Keratinocyte (primary cell): ENCODE measurements at regions not wholly inside any gene's neighbourhood (a gene's known extent, or its start where the extent isn't known, plus 50 kb on each side); places are given as distances from the start of the nearest gene placed in this dataset.

Source experiments
- DNase-seq: peaks from one replicate; pipeline ENCODE4 v3.0.0-alpha.2; 2011; ENCODE audit warnings: low read depth, missing footprints, low spot score
- FAIRE-seq: peaks from 2 replicates; lab custom pipeline; 2011; peaks lifted over from hg19 to GRCh38; lab: Jason Lieb, UNC
- H2AFZ ChIP-seq: 2 replicates; pipeline ENCODE4 v1.6.0; 2012; ENCODE audit warnings: low read length, control low read depth, inconsistent platforms; ENCODE audit not compliant: control insufficient read depth
- H3K27ac ChIP-seq: 2 replicates; pipeline ENCODE4 v1.5.1; 2011; ENCODE audit warnings: low read length; ENCODE audit not compliant: control insufficient read depth, insufficient read depth
- H3K27me3 ChIP-seq: 3 replicates; pipeline ENCODE4 v1.6.0; 2011; ENCODE audit warnings: low read length; ENCODE audit not compliant: control insufficient read depth, insufficient read depth; ENCODE audit errors: extremely low read depth
- H3K36me3 ChIP-seq, 2 experiments: 2 replicates in 1 of 2; 3 replicates in 1 of 2; pipeline ENCODE4 v1.5.1; 2011; ENCODE audit warnings: low read length in 2 of 2, mild to moderate bottlenecking in 1 of 2; ENCODE audit not compliant: control insufficient read depth in 2 of 2, insufficient read depth in 2 of 2; ENCODE audit errors: extremely low read depth in 1 of 2
- H3K4me1 ChIP-seq: 3 replicates; pipeline ENCODE4 v1.5.1; 2011; ENCODE audit warnings: low read length; ENCODE audit not compliant: control insufficient read depth, insufficient read depth; ENCODE audit errors: extremely low read depth
- H3K4me2 ChIP-seq: 3 replicates; pipeline ENCODE4 v1.6.0; 2011; ENCODE audit warnings: low read depth, low read length; ENCODE audit not compliant: control insufficient read depth, insufficient read depth; ENCODE audit errors: extremely low read depth
- H3K4me3 ChIP-seq, 3 experiments: fragments of 200-600 bp in 1 of 3; sonication (generic) in 1 of 3; 2 replicates in 2 of 3; 3 replicates in 1 of 3; pipeline ENCODE4 v1.5.1; 2011 to 2016; ENCODE audit warnings: low read length in 3 of 3, mild to moderate bottlenecking in 3 of 3, control low read depth in 2 of 3, inconsistent platforms in 1 of 3, low read depth in 1 of 3, mixed read lengths in 1 of 3, mixed run types in 1 of 3, moderate library complexity in 1 of 3; ENCODE audit not compliant: control insufficient read depth in 2 of 3, insufficient read depth in 2 of 3; ENCODE audit errors: extremely low read depth in 1 of 3
- H3K79me2 ChIP-seq: 2 replicates; pipeline ENCODE4 v1.6.0; 2012; ENCODE audit warnings: low read length; ENCODE audit not compliant: control insufficient read depth, insufficient read depth
- H3K9ac ChIP-seq: 3 replicates; pipeline ENCODE4 v1.6.0; 2011; ENCODE audit warnings: low read length; ENCODE audit not compliant: control insufficient read depth, insufficient read depth; ENCODE audit errors: extremely low read depth
- H3K9me1 ChIP-seq: 3 replicates; pipeline ENCODE4 v1.6.0; 2011; ENCODE audit warnings: low read length; ENCODE audit not compliant: control insufficient read depth, insufficient read depth; ENCODE audit errors: extremely low read depth
- H3K9me3 ChIP-seq: 2 replicates; pipeline ENCODE4 v1.5.1; 2012; ENCODE audit warnings: low read depth, low read length; ENCODE audit not compliant: control insufficient read depth
- H4K20me1 ChIP-seq: 3 replicates; pipeline ENCODE4 v1.6.0; 2011; ENCODE audit warnings: low read length; ENCODE audit not compliant: control insufficient read depth, insufficient read depth; ENCODE audit errors: extremely low read depth
- CTCF ChIP-seq, 3 experiments: IDR thresholded peaks in 1 of 3; conservative IDR thresholded peaks in 1 of 3; optimal IDR thresholded peaks in 1 of 3; 2 replicates in 2 of 3; 3 replicates in 1 of 3; pipeline versions ENCODE3 to v1.5.1; 2011; ENCODE audit warnings: low read length in 3 of 3, mild to moderate bottlenecking in 3 of 3, moderate library complexity in 2 of 3, control low read depth in 1 of 3, inconsistent platforms in 1 of 3; ENCODE audit not compliant: insufficient read depth in 2 of 3; ENCODE audit errors: extremely low read depth in 1 of 3
- EZH2 ChIP-seq: IDR thresholded peaks from one replicate; pipeline ENCODE4 v1.6.1; 2012; ENCODE audit warnings: inconsistent platforms, mild to moderate bottlenecking, low read length, moderate library complexity
- dilution Hi-C: fragments of 300-500 bp; cut with MboI; formaldehyde crosslinking; loops from one replicate; pipeline ENCODE4 v1.7.0; 2020; ENCODE audit warnings: low sequenced_read_pairs; ENCODE audit not compliant: extremely low pct_ligation_motif_present

- no peak for FAIRE-seq
Measured at GRCh38 chr18:52216109-52216508, 123.9 kb upstream of the DCC start.

GRCh38 chr18:52216666-52217065 lies 123.3 kb upstream of the DCC start:
- dilution Hi-C loops: no loop called here
- H3K9ac ChIP-seq: no peak overlapping the region
- H3K27me3 ChIP-seq: no peaks in the 10 kb centered on the region
- no peak for DNase-seq
- FAIRE-seq: no peak
- TF ChIP-seq CTCF (optimal IDR thresholded peaks at IDR 0.05 in 1 of 3, IDR thresholded peaks at IDR 0.05 in 1 of 3, conservative IDR thresholded peaks at IDR 0.05 in 1 of 3; ENCODE audit: extremely low read depth in 1 of 3, insufficient read depth in 2 of 3, low read length in 3 of 3): no peak
- no peak for TF ChIP-seq EZH2
- no peaks in the 10 kb centered on the region for H3K4me1 ChIP-seq
- H3K4me2 ChIP-seq: no peak overlapping the region
- H3K4me3 ChIP-seq: no peak overlapping the region
- no peak overlapping the region for H2AFZ ChIP-seq
- peaks cover 3% of the 10 kb centered on the region for H3K79me2 ChIP-seq
- no peaks in the 10 kb centered on the region for H4K20me1 ChIP-seq
- H3K27ac ChIP-seq: no peak overlapping the region
- no peaks in the 10 kb centered on the region for H3K9me3 ChIP-seq
- no peaks in the 10 kb centered on the region for H3K9me1 ChIP-seq
- peaks cover 0 to 2% of the 10 kb centered on the region in 2 experiments for H3K36me3 ChIP-seq

More at GRCh38 chr18:52216109-52216508, 123.9 kb upstream of the DCC start:
- peaks cover 0 to 2% of the 10 kb centered on the region in 2 experiments for H3K36me3 ChIP-seq
- peaks cover 3% of the 10 kb centered on the region for H3K79me2 ChIP-seq
- no peak overlapping the region for H3K4me2 ChIP-seq
- no peaks in the 10 kb centered on the region for H3K9me3 ChIP-seq
- dilution Hi-C loops: no loop called here
- TF ChIP-seq EZH2: no peak
- no peak for TF ChIP-seq CTCF (optimal IDR thresholded peaks at IDR 0.05 in 1 of 3, IDR thresholded peaks at IDR 0.05 in 1 of 3, conservative IDR thresholded peaks at IDR 0.05 in 1 of 3; ENCODE audit: extremely low read depth in 1 of 3, insufficient read depth in 2 of 3, low read length in 3 of 3)
- no peaks in the 10 kb centered on the region for H3K27me3 ChIP-seq
- DNase-seq: no peak
- H3K27ac ChIP-seq: no peak overlapping the region
- no peak overlapping the region for H2AFZ ChIP-seq
- H3K4me3 ChIP-seq: no peak overlapping the region
- H3K9ac ChIP-seq: no peak overlapping the region
- H4K20me1 ChIP-seq: no peaks in the 10 kb centered on the region
- no peaks in the 10 kb centered on the region for H3K9me1 ChIP-seq
- no peaks in the 10 kb centered on the region for H3K4me1 ChIP-seq
